Fibroblast of lung (primary cell): ENCODE measurements at regions not wholly inside any gene's neighbourhood (a gene's known extent, or its start where the extent isn't known, plus 50 kb on each side); places are given as distances from the start of the nearest gene placed in this dataset.

Experiments
- DNase-seq, 2 donors: peaks; one replicate each; pipeline versions ENCODE4 v3.0.0 to v3.0.0-alpha.2; 2010; ENCODE audit warnings: low read depth in 2 of 2
- H2AFZ ChIP-seq: 2 replicates; pipeline ENCODE4 v1.5.1; 2012; ENCODE audit warnings: low read length, control low read depth, inconsistent platforms
- H3K27ac ChIP-seq: 2 replicates; pipeline ENCODE4 v1.5.1; 2011; ENCODE audit warnings: low read length, control low read depth; ENCODE audit not compliant: insufficient read depth
- H3K27me3 ChIP-seq: 2 replicates; pipeline ENCODE4 v1.5.1; 2011; ENCODE audit warnings: mild to moderate bottlenecking, low read length; ENCODE audit not compliant: control insufficient read depth, insufficient read depth
- H3K36me3 ChIP-seq: 2 replicates; pipeline ENCODE4 v1.5.1; 2011; ENCODE audit warnings: low read length; ENCODE audit not compliant: control insufficient read depth, insufficient read depth
- H3K4me1 ChIP-seq: 2 replicates; pipeline ENCODE4 v1.5.1; 2011; ENCODE audit warnings: low read length; ENCODE audit not compliant: control insufficient read depth, insufficient read depth; ENCODE audit errors: extremely low read depth
- H3K4me2 ChIP-seq: 2 replicates; pipeline ENCODE4 v1.5.1; 2011; ENCODE audit warnings: low read length, control low read depth; ENCODE audit not compliant: insufficient read depth; ENCODE audit errors: extremely low read depth
- H3K4me3 ChIP-seq, 4 experiments: fragments of 200-600 bp in 1 of 4; sonication (generic) in 1 of 4; replicated peaks in 1 of 4; 2 replicates each; pipeline ENCODE4 v1.5.1; 2011 to 2016; ENCODE audit warnings: low read length in 4 of 4, low read depth in 3 of 4, mild to moderate bottlenecking in 3 of 4, control low read depth in 2 of 4, inconsistent platforms in 1 of 4, mixed read lengths in 1 of 4; ENCODE audit not compliant: insufficient read depth in 1 of 4; ENCODE audit errors: control extremely low read depth in 1 of 4
- H3K79me2 ChIP-seq: 2 replicates; pipeline ENCODE4 v1.5.1; 2012; ENCODE audit warnings: mild to moderate bottlenecking, low read length, inconsistent platforms; ENCODE audit not compliant: control insufficient read depth, insufficient read depth
- H3K9ac ChIP-seq: 2 replicates; pipeline ENCODE4 v1.5.1; 2011; ENCODE audit warnings: mild to moderate bottlenecking, low read length, control low read depth; ENCODE audit not compliant: insufficient read depth
- H3K9me3 ChIP-seq: 2 replicates; pipeline ENCODE4 v1.5.1; 2012; ENCODE audit warnings: low read depth, low read length; ENCODE audit not compliant: control insufficient read depth, insufficient read depth
- H4K20me1 ChIP-seq: 2 replicates; pipeline ENCODE4 v1.5.1; 2011; ENCODE audit warnings: low read length; ENCODE audit not compliant: control insufficient read depth, insufficient read depth; ENCODE audit errors: extremely low read depth
- CTCF ChIP-seq, 2 donors: IDR thresholded peaks in 1 of 2; conservative IDR thresholded peaks in 1 of 2; 1 replicate in 1 of 2; 2 replicates in 1 of 2; pipeline ENCODE4 v1.5.1; 2011 to 2012; ENCODE audit warnings: low read length in 2 of 2, control low read depth in 1 of 2, inconsistent platforms in 1 of 2, low read depth in 1 of 2, mild to moderate bottlenecking in 1 of 2
- EZH2 ChIP-seq: IDR thresholded peaks from 2 replicates; pipeline ENCODE4 v1.5.1; 2012; ENCODE audit warnings: low read length, control low read depth, mild to moderate bottlenecking; ENCODE audit errors: missing control alignments

GRCh38 chr10:6999232-6999925 is 411.5 kb downstream of the SFMBT2 start:
- Histone ChIP-seq H3K4me3 (no peak overlapping the region), H3K4me1 (no peaks in the 10 kb centered on the region), H3K27me3 (no peaks in the 10 kb centered on the region), H2AFZ (no peak overlapping the region), H3K27ac (no peak overlapping the region), H3K9me3 (no peaks in the 10 kb centered on the region), H3K36me3 (no peaks in the 10 kb centered on the region), H3K9ac (no peak overlapping the region), H3K79me2 (no peaks in the 10 kb centered on the region), H4K20me1 (no peaks in the 10 kb centered on the region), H3K4me2 (no peak overlapping the region)
- TF ChIP-seq EZH2 (no peak), CTCF (conservative IDR thresholded peaks at IDR 0.05 in 1 of 2, IDR thresholded peaks at IDR 0.05 in 1 of 2; ENCODE audit: low read depth in 1 of 2, low read length in 2 of 2) (no peak)
- no peak for DNase-seq

- H3K4me2 ChIP-seq: no peak overlapping the region
- no peaks in the 10 kb centered on the region for H3K36me3 ChIP-seq
- H4K20me1 ChIP-seq: no peaks in the 10 kb centered on the region
- H3K9ac ChIP-seq: no peak overlapping the region
- H3K9me3 ChIP-seq: no peaks in the 10 kb centered on the region
- H3K4me3 ChIP-seq: no peak overlapping the region
- H2AFZ ChIP-seq: no peak overlapping the region
- no peaks in the 10 kb centered on the region for H3K79me2 ChIP-seq
- H3K27me3 ChIP-seq: no peaks in the 10 kb centered on the region
- H3K27ac ChIP-seq: no peak overlapping the region
- no peaks in the 10 kb centered on the region for H3K4me1 ChIP-seq
- TF ChIP-seq EZH2 (no peak), CTCF (conservative IDR thresholded peaks at IDR 0.05 in 1 of 2, IDR thresholded peaks at IDR 0.05 in 1 of 2; ENCODE audit: low read depth in 1 of 2, low read length in 2 of 2) (no peak)
- DNase-seq: no peak
Measured at GRCh38 chr10:6997509-6997908, 413.3 kb downstream of the SFMBT2 start.

GRCh38 chr10:6996431-6996830 is 414.4 kb downstream of the SFMBT2 start:
- no peaks in the 10 kb centered on the region for H4K20me1 ChIP-seq
- TF ChIP-seq CTCF (conservative IDR thresholded peaks at IDR 0.05 in 1 of 2, IDR thresholded peaks at IDR 0.05 in 1 of 2; ENCODE audit: low read depth in 1 of 2, low read length in 2 of 2): no peak
- no peak for TF ChIP-seq EZH2
- no peak overlapping the region for H3K27ac ChIP-seq
- H3K79me2 ChIP-seq: no peaks in the 10 kb centered on the region
- no peak overlapping the region for H3K9ac ChIP-seq
- H3K4me3 ChIP-seq: no peak overlapping the region
- DNase-seq: no peak
- H3K27me3 ChIP-seq: no peaks in the 10 kb centered on the region
- no peaks in the 10 kb centered on the region for H3K4me1 ChIP-seq
- H3K36me3 ChIP-seq: no peaks in the 10 kb centered on the region
- H3K4me2 ChIP-seq: no peak overlapping the region
- no peak overlapping the region for H2AFZ ChIP-seq
- no peaks in the 10 kb centered on the region for H3K9me3 ChIP-seq
